ENCODE measurements at regions not wholly inside any gene's neighbourhood (a gene's known extent, or its start where the extent isn't known, plus 50 kb on each side); places are given as distances from the start of the nearest gene placed in this dataset.

DNA sequence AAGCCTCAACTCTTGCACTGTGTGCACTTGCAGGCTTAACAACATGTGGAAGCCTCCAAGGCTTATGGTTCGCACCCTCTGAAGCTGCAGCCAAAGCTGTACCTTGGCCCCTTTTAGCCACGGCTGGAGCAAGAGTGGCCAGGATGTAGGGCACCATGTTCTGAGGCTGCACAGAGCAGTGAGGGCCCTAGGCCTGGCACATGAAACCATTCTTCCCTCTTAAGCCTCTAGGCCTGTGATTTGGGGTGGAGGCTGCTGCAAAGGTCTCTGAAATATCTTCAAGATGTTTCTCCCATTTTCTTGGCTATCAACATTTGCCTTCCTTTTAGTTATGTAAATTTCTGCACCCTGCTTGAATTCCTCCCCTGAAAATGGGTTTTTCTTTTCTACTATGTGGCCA lies 161.9 kb upstream of the SPATS2L start:
- no peak overlapping the region for H3K27ac Mint-ChIP-seq
- DNase-seq = no peak
- Histone ChIP-seq H3K36me3 (ENCODE audit: control insufficient read depth, insufficient read depth, low read length) (no peaks in the 10 kb centered on the region), H3K27me3 (ENCODE audit: control insufficient read depth, insufficient read depth, low read length) (no peaks in the 10 kb centered on the region), H3K27ac (ENCODE audit: insufficient read depth, low read length, poor library complexity, severe bottlenecking) (no peak overlapping the region), H3K4me3 (ENCODE audit: low read depth, low read length) (no peak overlapping the region), H3K4me1 (ENCODE audit: control insufficient read depth, insufficient read depth, low read length, poor library complexity, severe bottlenecking) (no peaks in the 10 kb centered on the region), H3K9me3 (ENCODE audit: control insufficient read depth in 2 of 2, low read length in 2 of 2) (no peaks in the 10 kb centered on the region)
- peaks cover 6% of the 10 kb centered on the region for H3K27me3 Mint-ChIP-seq
- H3K9me3 Mint-ChIP-seq = peaks cover 0 to 19% (median 6%) of the 10 kb centered on the region in 7 donors
- H3K36me3 Mint-ChIP-seq = no peaks in the 10 kb centered on the region
- no peak overlapping the region for H3K4me3 Mint-ChIP-seq
- no peak for ATAC-seq (ENCODE audit: low read depth in 2 of 2)
- no peaks in the 10 kb centered on the region for H3K4me1 Mint-ChIP-seq

GRCh38 chr2:200146501-200146900 lies 160.0 kb upstream of the SPATS2L start:
- Mint-ChIP-seq H3K4me1 (no peaks in the 10 kb centered on the region), H3K36me3 (no peaks in the 10 kb centered on the region), H3K4me3 (no peak overlapping the region), H3K27me3 (no peaks in the 10 kb centered on the region), H3K27ac (no peak overlapping the region), H3K9me3 (peaks cover 1 to 28% (median 7%) of the 10 kb centered on the region in 7 donors)
- peaks cover 6 to 8% of the 10 kb centered on the region in 2 experiments for H3K9me3 ChIP-seq (ENCODE audit: control insufficient read depth in 2 of 2, low read length in 2 of 2)
- H3K4me1 ChIP-seq (ENCODE audit: control insufficient read depth, insufficient read depth, low read length, poor library complexity, severe bottlenecking) = no peaks in the 10 kb centered on the region
- ATAC-seq (ENCODE audit: low read depth in 2 of 2) (no peak), DNase-seq (no peak)
- H3K4me3 ChIP-seq (ENCODE audit: low read depth, low read length) = no peak overlapping the region
- no peaks in the 10 kb centered on the region for H3K36me3 ChIP-seq (ENCODE audit: control insufficient read depth, insufficient read depth, low read length)
- H3K27ac ChIP-seq (ENCODE audit: insufficient read depth, low read length, poor library complexity, severe bottlenecking) = no peak overlapping the region
- H3K27me3 ChIP-seq (ENCODE audit: control insufficient read depth, insufficient read depth, low read length) = no peaks in the 10 kb centered on the region

GRCh38 chr2:200147371-200147770 lies 159.1 kb upstream of the SPATS2L start:
- Histone ChIP-seq H3K4me3 (ENCODE audit: low read depth, low read length) (no peak overlapping the region), H3K36me3 (ENCODE audit: control insufficient read depth, insufficient read depth, low read length) (no peaks in the 10 kb centered on the region), H3K9me3 (ENCODE audit: control insufficient read depth in 2 of 2, low read length in 2 of 2) (peaks cover 6 to 8% of the 10 kb centered on the region in 2 experiments), H3K27ac (ENCODE audit: insufficient read depth, low read length, poor library complexity, severe bottlenecking) (no peak overlapping the region), H3K4me1 (ENCODE audit: control insufficient read depth, insufficient read depth, low read length, poor library complexity, severe bottlenecking) (no peaks in the 10 kb centered on the region), H3K27me3 (ENCODE audit: control insufficient read depth, insufficient read depth, low read length) (no peaks in the 10 kb centered on the region)
- Mint-ChIP-seq H3K36me3 (no peaks in the 10 kb centered on the region), H3K9me3 (peaks cover 1 to 30% (median 10%) of the 10 kb centered on the region in 7 donors), H3K27me3 (no peaks in the 10 kb centered on the region), H3K27ac (no peak overlapping the region), H3K4me3 (no peak overlapping the region), H3K4me1 (no peaks in the 10 kb centered on the region)
- DNase-seq (no peak), ATAC-seq (ENCODE audit: low read depth in 2 of 2) (no peak)

- Mint-ChIP-seq H3K9me3 (peaks cover 1 to 36% (median 11%) of the 10 kb centered on the region in 7 donors), H3K27ac (no peak overlapping the region), H3K4me3 (no peak overlapping the region), H3K27me3 (no peaks in the 10 kb centered on the region), H3K4me1 (no peaks in the 10 kb centered on the region), H3K36me3 (no peaks in the 10 kb centered on the region)
- Histone ChIP-seq H3K27ac (ENCODE audit: insufficient read depth, low read length, poor library complexity, severe bottlenecking) (no peak overlapping the region), H3K9me3 (ENCODE audit: control insufficient read depth in 2 of 2, low read length in 2 of 2) (peaks cover 6 to 8% of the 10 kb centered on the region in 2 experiments), H3K4me1 (ENCODE audit: control insufficient read depth, insufficient read depth, low read length, poor library complexity, severe bottlenecking) (no peaks in the 10 kb centered on the region), H3K36me3 (ENCODE audit: control insufficient read depth, insufficient read depth, low read length) (no peaks in the 10 kb centered on the region), H3K27me3 (ENCODE audit: control insufficient read depth, insufficient read depth, low read length) (peaks cover 2% of the 10 kb centered on the region), H3K4me3 (ENCODE audit: low read depth, low read length) (no peak overlapping the region)
- no peak for DNase-seq
- ATAC-seq (ENCODE audit: low read depth in 2 of 2) = no peak
Observed at GRCh38 chr2:200148366-200148765, 158.1 kb upstream of the SPATS2L start.

GRCh38 chr2:200150411-200151086 lies 155.9 kb upstream of the SPATS2L start:
- ATAC-seq (ENCODE audit: low read depth in 2 of 2) = no peak
- no peak overlapping the region for H3K27ac Mint-ChIP-seq
- Histone ChIP-seq H3K27me3 (ENCODE audit: control insufficient read depth, insufficient read depth, low read length) (peaks cover 2% of the 10 kb centered on the region), H3K4me3 (ENCODE audit: low read depth, low read length) (no peak overlapping the region), H3K4me1 (ENCODE audit: control insufficient read depth, insufficient read depth, low read length, poor library complexity, severe bottlenecking) (no peaks in the 10 kb centered on the region), H3K36me3 (ENCODE audit: control insufficient read depth, insufficient read depth, low read length) (no peaks in the 10 kb centered on the region), H3K9me3 (ENCODE audit: control insufficient read depth in 2 of 2, low read length in 2 of 2) (peaks cover 6 to 8% of the 10 kb centered on the region in 2 experiments), H3K27ac (ENCODE audit: insufficient read depth, low read length, poor library complexity, severe bottlenecking) (no peak overlapping the region)
- peaks cover 1 to 25% (median 11%) of the 10 kb centered on the region in 7 donors for H3K9me3 Mint-ChIP-seq
- no peak overlapping the region for H3K4me3 Mint-ChIP-seq
- DNase-seq = no peak
- no peaks in the 10 kb centered on the region for H3K4me1 Mint-ChIP-seq
- no peaks in the 10 kb centered on the region for H3K36me3 Mint-ChIP-seq
- no peaks in the 10 kb centered on the region for H3K27me3 Mint-ChIP-seq

- ATAC-seq (ENCODE audit: low read depth in 2 of 2) = no peak
- no peaks in the 10 kb centered on the region for H3K4me1 ChIP-seq (ENCODE audit: control insufficient read depth, insufficient read depth, low read length, poor library complexity, severe bottlenecking)
- H3K36me3 Mint-ChIP-seq = no peaks in the 10 kb centered on the region
- no peak overlapping the region for H3K4me3 ChIP-seq (ENCODE audit: low read depth, low read length)
- peaks cover 0 to 2% (median 0%) of the 10 kb centered on the region in 4 donors for H3K4me1 Mint-ChIP-seq
- H3K36me3 ChIP-seq (ENCODE audit: control insufficient read depth, insufficient read depth, low read length) = no peaks in the 10 kb centered on the region
- peaks cover 0 to 11% (median 4%) of the 10 kb centered on the region in 7 donors for H3K9me3 Mint-ChIP-seq
- H3K27ac ChIP-seq (ENCODE audit: insufficient read depth, low read length, poor library complexity, severe bottlenecking) = no peak overlapping the region
- no peak overlapping the region for H3K27ac Mint-ChIP-seq
- no peak overlapping the region for H3K4me3 Mint-ChIP-seq
- H3K9me3 ChIP-seq (ENCODE audit: control insufficient read depth in 2 of 2, low read length in 2 of 2) = peaks cover 4 to 6% of the 10 kb centered on the region in 2 experiments
- H3K27me3 Mint-ChIP-seq = no peaks in the 10 kb centered on the region
- peaks cover 2% of the 10 kb centered on the region for H3K27me3 ChIP-seq (ENCODE audit: control insufficient read depth, insufficient read depth, low read length)
- DNase-seq = no peak
Observed at GRCh38 chr2:200155652-200156051, 150.8 kb upstream of the SPATS2L start.

- Histone ChIP-seq H3K4me1 (ENCODE audit: control insufficient read depth, insufficient read depth, low read length, poor library complexity, severe bottlenecking) (no peaks in the 10 kb centered on the region), H3K36me3 (ENCODE audit: control insufficient read depth, insufficient read depth, low read length) (no peaks in the 10 kb centered on the region), H3K4me3 (ENCODE audit: low read depth, low read length) (peak overlapping the region; percentile 23), H3K9me3 (ENCODE audit: control insufficient read depth in 2 of 2, low read length in 2 of 2) (peaks cover 0 to under 1% of the 10 kb centered on the region in 2 experiments), H3K27me3 (ENCODE audit: control insufficient read depth, insufficient read depth, low read length) (peaks cover 2% of the 10 kb centered on the region), H3K27ac (ENCODE audit: insufficient read depth, low read length, poor library complexity, severe bottlenecking) (no peak overlapping the region)
- Mint-ChIP-seq H3K4me3 (no peak overlapping the region), H3K4me1 (peaks cover 0 to 2% (median 0%) of the 10 kb centered on the region in 4 donors), H3K9me3 (peaks cover 0 to 8% (median 2%) of the 10 kb centered on the region in 7 donors), H3K27me3 (no peaks in the 10 kb centered on the region), H3K27ac (no peak overlapping the region), H3K36me3 (no peaks in the 10 kb centered on the region)
- DNase-seq = no peak
- ATAC-seq (ENCODE audit: low read depth in 2 of 2) = no peak
Observed at GRCh38 chr2:200156166-200156835, 150.2 kb upstream of the SPATS2L start.
